ENCODE measurements at regions not wholly inside any gene's neighbourhood (a gene's known extent, or its start where the extent isn't known, plus 50 kb on each side); places are given as distances from the start of the nearest gene placed in this dataset.

GRCh38 chr9:94159069-94159939, 75.0 kb downstream of the PTPDC1 start:
- no peak overlapping the region for H3K27ac ChIP-seq (ENCODE audit: low read depth, low read length)
- H3K27me3 ChIP-seq (ENCODE audit: control insufficient read depth, insufficient read depth, low read length) = no peaks in the 10 kb centered on the region
- ChIA-PET POLR2A (interaction anchor here (0.9 kb wide), 1 partner anchor 20 kb away, joined by 19 read pairs; no protein-coding TSS in a partner anchor), CTCF (no interaction called here)
- no peak overlapping the region for H3K4me3 ChIP-seq (ENCODE audit: low read depth, low read length)
- DNase-seq (ENCODE audit: low read depth, low spot score) = no peak
- no peaks in the 10 kb centered on the region for H3K9me3 ChIP-seq (ENCODE audit: control insufficient read depth, insufficient read depth, low read length)
- TF ChIP-seq CTCF (IDR thresholded peaks at IDR 0.05; ENCODE audit: low read depth, low read length) = no peak

- Histone ChIP-seq H3K27ac (ENCODE audit: low read depth, low read length) (no peak overlapping the region), H3K4me3 (ENCODE audit: low read depth, low read length) (no peak overlapping the region), H3K9me3 (ENCODE audit: control insufficient read depth, insufficient read depth, low read length) (no peaks in the 10 kb centered on the region), H3K27me3 (ENCODE audit: control insufficient read depth, insufficient read depth, low read length) (no peaks in the 10 kb centered on the region)
- TF ChIP-seq CTCF (IDR thresholded peaks at IDR 0.05; ENCODE audit: low read depth, low read length) = 0 out of 2 replicates have a peak, but pooled peaks have one; percentile 5
- DNase-seq (ENCODE audit: low read depth, low spot score) = no peak
- POLR2A ChIA-PET = interaction anchor here (0.9 kb wide), 1 partner anchor 21 kb away, joined by 19 read pairs; no protein-coding TSS in a partner anchor
- CTCF ChIA-PET = no interaction called here
Observed at GRCh38 chr9:94160594-94161501, 76.6 kb downstream of the PTPDC1 start.

- ChIA-PET POLR2A (no interaction called here), CTCF (no interaction called here)
Observed at GRCh38 chr9:94161673-94162072, 77.4 kb downstream of the PTPDC1 start.

GRCh38 chr9:94164806-94165549, 80.7 kb downstream of the PTPDC1 start:
- TF ChIP-seq CTCF (IDR thresholded peaks at IDR 0.05; ENCODE audit: low read depth, low read length) = no peak
- no peak overlapping the region for H3K27ac ChIP-seq (ENCODE audit: low read depth, low read length)
- no peak overlapping the region for H3K4me3 ChIP-seq (ENCODE audit: low read depth, low read length)
- POLR2A ChIA-PET = interaction anchor here (1.2 to 1.3 kb wide), 2 partner anchors 16 to 49 kb away, joined by 3 read pairs; no protein-coding TSS in a partner anchor
- no peaks in the 10 kb centered on the region for H3K27me3 ChIP-seq (ENCODE audit: control insufficient read depth, insufficient read depth, low read length)
- no peaks in the 10 kb centered on the region for H3K9me3 ChIP-seq (ENCODE audit: control insufficient read depth, insufficient read depth, low read length)
- CTCF ChIA-PET = interaction anchor here (0.8 kb wide), 2 partner anchors 99 to 150 kb away, joined by 3 read pairs; no protein-coding TSS in a partner anchor
- DNase-seq (ENCODE audit: low read depth, low spot score) = no peak

More at GRCh38 chr9:94161673-94162072, 77.4 kb downstream of the PTPDC1 start:
- no peak for TF ChIP-seq CTCF (IDR thresholded peaks at IDR 0.05; ENCODE audit: low read depth, low read length)
- no peak for DNase-seq (ENCODE audit: low read depth, low spot score)
- Histone ChIP-seq H3K27ac (ENCODE audit: low read depth, low read length) (no peak overlapping the region), H3K4me3 (ENCODE audit: low read depth, low read length) (no peak overlapping the region), H3K9me3 (ENCODE audit: control insufficient read depth, insufficient read depth, low read length) (no peaks in the 10 kb centered on the region), H3K27me3 (ENCODE audit: control insufficient read depth, insufficient read depth, low read length) (no peaks in the 10 kb centered on the region)

Measured in AG04450 (cell line).